ENCODE measurements at regions not wholly inside any gene's neighbourhood (a gene's known extent, or its start where the extent isn't known, plus 50 kb on each side); places are given as distances from the start of the nearest gene placed in this dataset.

DNA sequence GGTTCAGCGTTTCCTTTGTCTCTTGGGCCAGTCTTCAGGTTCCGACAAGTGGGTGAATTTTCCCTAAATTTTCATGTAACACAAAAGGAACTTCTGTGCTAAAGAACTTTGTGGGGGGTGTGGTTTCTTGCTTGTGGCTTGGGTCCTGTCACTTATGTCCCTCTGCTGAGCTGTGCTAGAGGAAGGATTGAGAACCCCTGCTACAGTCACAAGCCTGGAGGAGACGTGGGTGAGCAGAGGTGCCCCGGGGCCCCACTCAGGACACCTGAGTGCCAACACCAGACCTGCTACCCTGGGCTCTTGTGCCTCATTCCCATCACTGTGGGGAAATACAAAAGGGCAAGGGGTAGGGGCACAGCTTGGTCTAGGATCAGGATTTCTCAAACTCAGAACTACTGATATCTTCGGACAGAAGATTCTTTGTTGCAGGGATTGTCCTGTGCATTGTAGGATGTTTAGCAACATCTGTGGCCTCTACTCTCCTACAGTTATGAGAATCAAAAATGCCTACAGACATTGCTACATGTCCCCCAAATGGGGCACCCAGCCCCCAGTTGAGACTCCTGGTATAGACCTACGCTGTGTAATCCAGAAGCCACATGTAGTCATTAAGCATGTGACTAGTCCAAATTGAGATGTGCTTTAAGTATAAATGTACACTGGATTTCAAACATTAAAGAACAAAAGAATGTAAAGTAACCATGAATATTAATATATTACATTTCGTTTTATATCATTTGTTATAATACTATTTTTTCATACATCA, 128.7 kb downstream of the LY86 start:
- H3K36me3 Mint-ChIP-seq (ENCODE audit: low read depth) = peaks cover 65% of the 10 kb centered on the region

DNA sequence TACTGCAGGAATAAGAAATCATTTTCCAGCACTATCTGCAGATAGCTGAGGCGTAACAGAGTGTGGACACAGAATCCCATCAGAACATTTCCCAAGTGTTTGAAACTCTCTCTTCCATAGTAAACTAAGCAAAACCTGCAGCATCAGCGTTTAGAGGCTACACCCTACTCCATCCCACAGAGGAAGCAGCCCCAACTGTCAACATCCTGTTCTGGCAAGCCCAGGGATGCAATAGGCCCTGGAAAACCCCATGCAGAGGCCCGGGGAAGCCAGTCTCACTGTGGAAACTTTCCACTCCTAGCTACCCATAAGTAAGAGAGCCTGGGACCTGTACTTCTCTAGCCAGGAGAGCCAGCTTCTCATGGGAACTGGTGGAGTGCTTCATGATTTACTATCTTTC, 129.4 kb downstream of the LY86 start:
- Mint-ChIP-seq H3K9me3 (no peaks in the 10 kb centered on the region), H3K36me3 (ENCODE audit: low read depth) (peaks cover 72% of the 10 kb centered on the region), H3K27me3 (no peaks in the 10 kb centered on the region), H3K4me3 (no peak overlapping the region), H3K4me1 (ENCODE audit: low read depth) (peaks cover 87% of the 10 kb centered on the region), H3K27ac (peak overlapping the region; percentile 90)
- intact Hi-C loops (cut with micrococcal nuclease) = no loop called here

More for the DNA sequence above, 128.7 kb downstream of the LY86 start:
- intact Hi-C loops (cut with micrococcal nuclease) = no loop called here
- Mint-ChIP-seq H3K9me3 (no peaks in the 10 kb centered on the region), H3K4me1 (ENCODE audit: low read depth) (peaks cover 87% of the 10 kb centered on the region), H3K4me3 (no peak overlapping the region), H3K27me3 (no peaks in the 10 kb centered on the region), H3K27ac (peak overlapping the region; percentile 90)

DNA sequence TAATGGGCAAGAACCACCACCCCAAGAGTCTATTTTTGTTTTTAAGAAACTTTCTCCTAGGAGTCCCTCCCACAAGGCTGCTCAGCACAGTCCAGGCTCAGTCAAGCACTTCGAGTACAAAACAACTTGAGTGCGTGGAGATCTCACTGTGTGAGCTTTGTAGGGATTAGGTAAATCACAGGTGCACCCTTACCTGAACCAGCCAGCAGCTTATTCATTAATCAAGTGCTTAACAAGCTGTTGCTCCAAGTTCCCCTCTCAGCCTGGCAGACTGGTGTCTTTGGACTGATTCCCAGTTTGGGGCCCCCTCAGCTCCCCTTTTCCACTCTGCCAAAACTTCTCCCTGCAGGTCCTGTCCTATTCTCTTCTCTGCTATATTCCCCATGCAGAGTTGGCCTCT, 133.1 kb downstream of the LY86 start:
- H3K27me3 Mint-ChIP-seq = no peaks in the 10 kb centered on the region
- intact Hi-C loops (cut with micrococcal nuclease) = loop anchor here (10.0 kb wide), 2 partner anchors 47 to 523 kb away; no protein-coding TSS in a partner anchor
- H3K4me1 Mint-ChIP-seq (ENCODE audit: low read depth) = peaks cover 94% of the 10 kb centered on the region
- H3K36me3 Mint-ChIP-seq (ENCODE audit: low read depth) = peaks cover 54% of the 10 kb centered on the region
- H3K4me3 Mint-ChIP-seq = no peak overlapping the region
- H3K27ac Mint-ChIP-seq = peak overlapping the region; percentile 94
- H3K9me3 Mint-ChIP-seq = no peaks in the 10 kb centered on the region

DNA sequence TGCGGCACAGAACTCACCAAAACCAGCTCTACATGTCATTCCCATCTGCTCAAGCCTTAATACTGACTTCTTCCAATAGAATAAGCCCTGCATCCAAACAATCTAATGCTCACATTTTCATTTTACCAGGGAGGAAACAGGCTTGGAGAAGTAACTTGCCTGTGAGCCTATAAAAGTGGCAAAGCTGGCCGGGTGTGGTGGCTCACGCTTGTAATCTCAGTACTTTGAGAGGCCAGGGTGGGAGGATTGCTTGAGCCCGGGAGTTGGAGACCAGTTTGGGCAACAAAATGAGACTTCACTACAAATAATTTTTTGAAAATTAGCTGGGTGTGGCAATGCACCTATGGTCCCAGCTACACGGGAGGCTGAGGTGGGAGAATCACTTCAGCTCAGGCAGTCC, 133.7 kb downstream of the LY86 start:
- peaks cover 58% of the 10 kb centered on the region for H3K36me3 Mint-ChIP-seq (ENCODE audit: low read depth)
- intact Hi-C loops (cut with micrococcal nuclease) = loop anchor here (10.0 kb wide), 2 partner anchors 47 to 523 kb away; no protein-coding TSS in a partner anchor
- peaks cover 94% of the 10 kb centered on the region for H3K4me1 Mint-ChIP-seq (ENCODE audit: low read depth)
- no peaks in the 10 kb centered on the region for H3K27me3 Mint-ChIP-seq
- peak overlapping the region; percentile 94 for H3K27ac Mint-ChIP-seq
- H3K9me3 Mint-ChIP-seq = no peaks in the 10 kb centered on the region
- H3K4me3 Mint-ChIP-seq = no peak overlapping the region

DNA sequence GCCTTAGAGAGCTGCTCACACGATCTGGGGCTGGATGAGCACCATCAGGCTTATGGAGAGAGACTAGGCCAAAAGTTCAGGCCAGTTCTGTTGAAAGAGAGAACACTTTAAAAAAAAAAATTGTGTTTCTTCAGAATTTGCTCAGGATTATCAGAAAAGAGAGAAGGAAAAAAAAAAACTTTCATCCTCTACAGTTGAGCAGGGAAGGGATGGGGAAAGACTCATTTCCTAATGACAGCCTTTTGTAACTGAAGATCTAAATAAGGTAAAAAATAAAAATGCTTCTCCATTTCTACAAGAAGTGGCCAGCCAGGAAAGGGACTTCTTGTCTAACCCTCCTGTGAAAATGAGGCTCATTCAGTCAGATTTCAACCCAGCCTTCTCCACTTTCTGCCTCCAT, 134.8 kb downstream of the LY86 start:
- no peaks in the 10 kb centered on the region for H3K27me3 Mint-ChIP-seq
- no peak overlapping the region for H3K4me3 Mint-ChIP-seq
- intact Hi-C loops (cut with micrococcal nuclease) = loop anchor here (10.0 kb wide), 2 partner anchors 49 to 521 kb away; no protein-coding TSS in a partner anchor
- H3K9me3 Mint-ChIP-seq = no peaks in the 10 kb centered on the region
- peaks cover 69% of the 10 kb centered on the region for H3K36me3 Mint-ChIP-seq (ENCODE audit: low read depth)
- peaks cover 96% of the 10 kb centered on the region for H3K4me1 Mint-ChIP-seq (ENCODE audit: low read depth)
- peak overlapping the region; percentile 94 for H3K27ac Mint-ChIP-seq

DNA sequence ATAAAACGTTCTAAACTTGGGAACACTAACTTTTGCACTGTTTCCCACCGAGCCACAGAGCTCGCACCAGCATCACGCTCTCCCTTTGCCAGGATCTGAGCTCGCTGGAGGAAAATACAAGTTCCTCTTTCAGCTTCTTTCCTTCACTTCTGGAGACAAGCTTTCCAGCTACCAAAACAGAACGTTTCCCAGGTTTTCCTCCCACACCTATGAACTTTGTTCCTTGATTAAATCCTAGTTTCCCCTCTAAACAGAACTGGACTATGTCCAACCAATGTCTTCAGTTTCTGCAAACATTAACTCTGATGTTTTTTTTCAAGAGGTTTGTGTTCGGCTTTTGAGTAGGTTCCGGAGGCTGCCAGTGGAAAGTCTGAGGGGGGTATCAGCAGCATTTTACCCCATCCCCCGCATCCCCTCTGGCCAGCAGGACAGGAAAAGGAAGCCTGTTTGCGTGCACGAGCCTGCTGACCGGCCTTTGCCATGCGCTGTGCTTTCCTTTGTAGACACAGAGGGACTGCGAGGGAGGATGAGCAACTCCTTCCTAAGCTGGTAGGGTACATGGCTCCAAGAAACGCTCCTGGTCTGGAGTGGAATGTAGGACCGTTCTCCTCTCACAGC, 135.5 kb downstream of the LY86 start:
- Mint-ChIP-seq H3K4me1 (ENCODE audit: low read depth) (peaks cover 94% of the 10 kb centered on the region), H3K4me3 (peak overlapping the region; percentile 61), H3K36me3 (ENCODE audit: low read depth) (peaks cover 71% of the 10 kb centered on the region), H3K27me3 (no peaks in the 10 kb centered on the region), H3K27ac (peak overlapping the region; percentile 94), H3K9me3 (no peaks in the 10 kb centered on the region)
- intact Hi-C loops (cut with micrococcal nuclease) = loop anchor here (10.0 kb wide), 2 partner anchors 49 to 521 kb away; no protein-coding TSS in a partner anchor

DNA sequence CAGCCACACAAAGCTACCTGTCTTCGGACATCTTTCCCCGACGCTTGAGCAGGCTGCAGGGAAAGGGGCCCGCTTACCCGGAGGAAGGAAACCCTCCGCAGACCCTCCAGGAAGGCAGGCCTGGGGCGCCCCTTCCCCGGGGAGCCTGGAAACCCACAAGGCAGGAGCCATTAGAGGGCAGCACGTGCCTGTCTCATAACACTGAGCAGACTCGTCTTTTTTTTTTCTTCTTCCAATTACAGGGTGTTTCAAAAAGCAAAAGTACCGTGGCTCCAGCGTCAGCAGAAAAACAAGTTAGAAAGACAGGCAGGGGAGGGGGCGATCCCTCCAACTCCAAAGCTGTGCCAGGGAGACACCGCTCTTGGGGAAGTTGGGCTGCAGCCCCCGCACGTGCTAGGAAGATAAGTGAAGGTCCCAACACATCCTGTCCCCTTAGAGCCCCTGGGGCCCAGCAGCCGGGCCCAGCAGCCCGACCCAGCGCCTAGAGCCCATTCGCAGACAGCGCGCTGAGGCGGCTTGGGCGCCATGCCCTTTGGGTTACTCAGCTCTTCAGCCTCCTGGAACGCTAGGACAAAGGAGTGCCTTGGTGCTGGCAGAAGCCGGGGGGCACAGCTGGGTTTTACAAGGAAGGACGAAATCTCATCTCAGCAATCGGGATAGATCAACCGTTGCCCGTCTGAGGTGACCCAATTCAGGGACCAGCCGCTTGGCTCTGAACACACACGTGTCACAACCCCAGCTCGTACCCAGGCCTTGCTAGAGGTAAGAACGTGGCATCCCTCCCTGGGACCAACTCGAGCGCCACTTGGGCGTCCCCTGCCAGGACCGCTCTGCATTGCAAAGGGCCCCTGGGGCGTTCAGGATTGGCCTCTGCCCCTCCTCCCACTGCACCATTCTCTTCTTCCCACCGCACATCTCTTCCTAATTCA, 136.3 kb downstream of the LY86 start:
- Mint-ChIP-seq H3K27me3 (no peaks in the 10 kb centered on the region), H3K27ac (peak overlapping the region; percentile 94), H3K4me3 (peak overlapping the region; percentile 61), H3K9me3 (no peaks in the 10 kb centered on the region), H3K36me3 (ENCODE audit: low read depth) (peaks cover 71% of the 10 kb centered on the region), H3K4me1 (ENCODE audit: low read depth) (peaks cover 94% of the 10 kb centered on the region)
- intact Hi-C loops (cut with micrococcal nuclease) = loop anchor here (10.0 kb wide), 2 partner anchors 50 to 520 kb away; no protein-coding TSS in a partner anchor

DNA sequence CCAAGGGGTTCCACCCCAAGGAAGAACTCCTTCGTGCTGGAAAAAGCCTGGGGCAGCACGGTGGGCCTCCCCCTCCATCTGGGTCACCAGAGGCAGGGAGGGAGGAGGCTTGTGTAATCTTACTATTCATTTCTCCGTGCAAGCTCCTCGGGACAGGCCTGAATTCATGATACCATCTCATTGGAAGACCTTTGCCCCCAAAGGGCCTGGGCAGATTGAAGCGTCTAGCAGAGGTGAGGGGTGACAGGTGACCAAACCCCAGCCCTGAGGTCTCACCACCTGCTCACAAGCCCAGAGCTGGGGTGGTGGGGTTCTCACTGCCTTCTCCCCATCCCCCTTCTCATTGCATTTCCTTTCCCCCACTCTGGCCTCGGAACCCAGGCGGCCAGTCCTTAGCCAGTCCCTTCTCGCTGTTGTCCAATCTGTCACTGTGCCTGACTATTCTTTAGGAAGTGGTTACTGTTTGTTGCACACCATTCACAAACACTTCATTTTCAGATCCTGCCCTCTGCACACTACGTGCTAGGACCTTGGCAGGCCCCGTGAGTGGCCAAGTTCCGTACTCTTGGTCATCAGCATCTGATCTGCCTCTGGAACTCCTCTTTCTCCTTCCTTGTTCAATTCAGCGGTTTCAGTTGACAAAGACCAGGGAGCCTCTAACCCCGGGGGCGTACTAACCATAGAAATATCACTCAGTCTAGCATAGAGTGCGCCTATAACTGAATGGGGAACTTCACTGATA, 137.1 kb downstream of the LY86 start:
- H3K36me3 Mint-ChIP-seq (ENCODE audit: low read depth) = peaks cover 71% of the 10 kb centered on the region
- H3K4me1 Mint-ChIP-seq (ENCODE audit: low read depth) = peaks cover 94% of the 10 kb centered on the region
- H3K27ac Mint-ChIP-seq = peak overlapping the region; percentile 94
- H3K27me3 Mint-ChIP-seq = no peaks in the 10 kb centered on the region
- intact Hi-C loops (cut with micrococcal nuclease) = loop anchor here (10.0 kb wide), 2 partner anchors 51 to 519 kb away; no protein-coding TSS in a partner anchor
- peak overlapping the region; percentile 61 for H3K4me3 Mint-ChIP-seq
- H3K9me3 Mint-ChIP-seq = no peaks in the 10 kb centered on the region

DNA sequence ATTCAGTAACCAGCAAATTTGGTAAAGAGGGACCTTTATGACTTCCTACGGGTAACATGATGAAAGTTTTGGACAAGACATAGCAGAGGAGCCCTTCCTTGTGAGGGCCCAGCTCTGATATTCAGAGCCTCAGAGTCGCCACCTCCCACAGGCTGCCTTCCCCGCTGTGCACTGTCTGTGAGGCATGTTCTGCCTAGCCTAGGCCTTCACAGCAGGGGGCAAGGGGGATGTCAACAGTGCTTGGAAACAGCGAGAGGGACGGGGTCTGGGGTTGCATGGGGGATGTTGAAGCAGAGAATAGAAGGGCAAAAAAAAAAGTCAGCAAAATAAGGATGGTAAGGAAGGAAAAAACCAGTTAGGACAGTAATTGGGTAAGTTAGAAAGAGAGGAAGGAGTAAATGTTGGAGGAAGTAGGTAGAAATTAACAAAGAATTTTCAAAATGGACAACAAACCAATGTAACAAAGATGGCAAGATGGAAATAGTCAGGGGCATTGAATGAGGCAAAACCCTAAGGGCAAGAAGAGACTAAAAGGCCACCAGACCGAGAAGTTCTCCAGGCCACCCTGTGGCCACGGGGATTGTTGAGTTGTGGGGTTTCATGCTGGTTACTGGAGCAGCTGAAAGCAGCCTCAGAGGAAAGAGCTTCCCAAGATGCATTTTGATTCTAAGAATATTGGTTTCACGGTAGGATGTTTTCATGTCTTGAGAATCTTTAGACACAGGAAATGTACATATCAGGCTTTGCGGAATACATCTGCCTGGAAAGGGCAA, 139.8 kb downstream of the LY86 start:
- no peak overlapping the region for H3K4me3 Mint-ChIP-seq
- H3K36me3 Mint-ChIP-seq (ENCODE audit: low read depth) = peaks cover 71% of the 10 kb centered on the region
- H3K4me1 Mint-ChIP-seq (ENCODE audit: low read depth) = peaks cover 79% of the 10 kb centered on the region
- no peaks in the 10 kb centered on the region for H3K27me3 Mint-ChIP-seq
- H3K27ac Mint-ChIP-seq = peak overlapping the region; percentile 69
- H3K9me3 Mint-ChIP-seq = no peaks in the 10 kb centered on the region
- intact Hi-C loops (cut with micrococcal nuclease) = loop anchor here (10.0 kb wide), 2 partner anchors 54 to 516 kb away; no protein-coding TSS in a partner anchor

DNA sequence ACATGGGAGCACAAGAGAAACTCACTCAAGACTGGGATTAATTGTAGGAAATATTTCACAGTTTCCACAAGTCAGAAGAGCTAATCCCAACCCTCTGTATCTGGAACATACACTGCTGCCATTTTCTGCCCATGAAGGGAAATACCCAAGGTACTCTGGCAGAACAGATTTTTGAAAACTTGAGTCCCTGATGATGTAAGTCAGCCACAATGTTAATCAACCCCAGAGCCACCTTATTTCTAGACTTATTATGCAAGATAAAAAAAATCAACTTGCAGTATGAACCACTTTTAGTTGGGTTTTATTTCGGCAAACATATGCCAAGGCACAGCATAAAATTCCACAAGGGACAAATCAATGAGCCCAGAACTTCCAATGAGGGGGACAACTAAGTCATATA, 141.5 kb downstream of the LY86 start:
- Mint-ChIP-seq H3K9me3 (no peaks in the 10 kb centered on the region), H3K27me3 (no peaks in the 10 kb centered on the region), H3K36me3 (ENCODE audit: low read depth) (peaks cover 87% of the 10 kb centered on the region), H3K27ac (no peak overlapping the region), H3K4me3 (no peak overlapping the region), H3K4me1 (ENCODE audit: low read depth) (peaks cover 78% of the 10 kb centered on the region)
- intact Hi-C loops (cut with micrococcal nuclease) = loop anchor here (10.0 kb wide), 2 partner anchors 55 to 515 kb away; no protein-coding TSS in a partner anchor

DNA sequence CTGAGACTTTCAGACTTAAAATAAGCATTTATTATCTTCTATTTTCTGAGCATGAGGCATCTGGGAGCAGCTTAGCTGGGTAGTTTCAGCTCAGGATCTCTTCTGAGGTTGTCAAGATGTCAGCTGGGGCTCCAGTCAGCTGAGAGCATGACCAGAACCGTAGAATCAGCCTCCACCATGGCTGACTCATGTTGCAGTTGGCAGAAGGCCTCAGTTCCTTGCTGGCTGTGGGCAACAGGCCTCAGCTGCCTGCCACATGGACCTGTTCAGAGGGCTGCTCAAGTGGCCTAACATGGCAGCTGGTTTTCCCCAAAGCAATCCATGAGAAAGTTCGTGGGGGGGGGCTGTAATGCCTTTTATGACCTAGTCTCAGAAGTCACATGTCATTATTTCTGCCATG, 142.3 kb downstream of the LY86 start:
- Mint-ChIP-seq H3K27me3 (no peaks in the 10 kb centered on the region), H3K9me3 (no peaks in the 10 kb centered on the region), H3K4me1 (ENCODE audit: low read depth) (peaks cover 75% of the 10 kb centered on the region), H3K36me3 (ENCODE audit: low read depth) (peaks cover 87% of the 10 kb centered on the region), H3K4me3 (no peak overlapping the region), H3K27ac (no peak overlapping the region)
- intact Hi-C loops (cut with micrococcal nuclease) = no loop called here
